AG09319 (cell line): ENCODE measurements at regions not wholly inside any gene's neighbourhood (a gene's known extent, or its start where the extent isn't known, plus 50 kb on each side); places are given as distances from the start of the nearest gene placed in this dataset.

Source experiments
- DNase-seq: peaks from one replicate; pipeline ENCODE4 v3.0.0-alpha.2; 2010; ENCODE audit warnings: low read depth; ENCODE audit errors: extremely low read depth
- TF ChIP-seq, protein P1 (sequence below): IDR thresholded peaks from 2 replicates; pipeline ENCODE4 v1.5.1; 2011; ENCODE audit warnings: low read depth, mild to moderate bottlenecking, inconsistent platforms, low read length, moderate library complexity

DNA sequence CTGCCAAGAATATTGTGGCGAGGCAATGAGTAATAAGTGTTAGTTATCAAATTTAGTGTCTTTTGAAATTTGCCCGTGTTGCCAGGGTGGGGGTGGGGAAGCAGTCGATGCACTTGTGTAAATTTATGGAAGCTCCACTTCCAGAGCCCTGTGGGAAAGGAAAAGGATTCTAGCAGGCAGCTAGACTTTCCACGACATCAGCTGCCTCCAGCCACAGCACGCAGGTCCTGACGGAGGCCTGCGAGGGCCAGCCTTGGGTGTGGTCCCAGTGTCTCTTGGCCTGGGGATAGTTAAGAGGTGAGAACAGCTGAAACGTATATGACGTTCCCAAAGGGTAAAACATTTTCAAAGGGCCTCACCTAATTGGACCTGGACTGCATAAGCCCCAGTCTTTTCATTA lies 433.0 kb downstream of the TSHZ3 start:
- DNase-seq = no peak
- TF ChIP-seq, protein P1, sequence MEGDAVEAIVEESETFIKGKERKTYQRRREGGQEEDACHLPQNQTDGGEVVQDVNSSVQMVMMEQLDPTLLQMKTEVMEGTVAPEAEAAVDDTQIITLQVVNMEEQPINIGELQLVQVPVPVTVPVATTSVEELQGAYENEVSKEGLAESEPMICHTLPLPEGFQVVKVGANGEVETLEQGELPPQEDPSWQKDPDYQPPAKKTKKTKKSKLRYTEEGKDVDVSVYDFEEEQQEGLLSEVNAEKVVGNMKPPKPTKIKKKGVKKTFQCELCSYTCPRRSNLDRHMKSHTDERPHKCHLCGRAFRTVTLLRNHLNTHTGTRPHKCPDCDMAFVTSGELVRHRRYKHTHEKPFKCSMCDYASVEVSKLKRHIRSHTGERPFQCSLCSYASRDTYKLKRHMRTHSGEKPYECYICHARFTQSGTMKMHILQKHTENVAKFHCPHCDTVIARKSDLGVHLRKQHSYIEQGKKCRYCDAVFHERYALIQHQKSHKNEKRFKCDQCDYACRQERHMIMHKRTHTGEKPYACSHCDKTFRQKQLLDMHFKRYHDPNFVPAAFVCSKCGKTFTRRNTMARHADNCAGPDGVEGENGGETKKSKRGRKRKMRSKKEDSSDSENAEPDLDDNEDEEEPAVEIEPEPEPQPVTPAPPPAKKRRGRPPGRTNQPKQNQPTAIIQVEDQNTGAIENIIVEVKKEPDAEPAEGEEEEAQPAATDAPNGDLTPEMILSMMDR = no peak

DNA sequence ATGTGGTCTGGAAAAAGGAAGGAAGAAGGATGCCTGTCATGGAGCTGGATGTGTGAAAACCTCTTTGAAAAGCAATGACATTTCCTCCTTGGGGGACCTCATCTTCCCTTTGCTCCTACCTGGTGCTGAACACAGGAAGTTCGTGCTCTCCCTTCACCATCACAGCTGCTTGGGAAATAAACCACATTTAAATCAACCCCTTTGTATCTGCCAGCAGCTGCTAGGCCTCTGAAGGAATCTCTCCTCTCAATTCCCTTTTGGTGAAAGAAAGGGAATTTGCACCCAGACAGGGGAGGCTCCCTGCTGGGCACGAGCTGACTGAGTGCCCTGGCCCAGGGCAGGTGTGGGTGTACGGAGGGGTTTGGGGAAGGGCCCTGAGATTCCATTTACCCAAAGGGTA lies 437.7 kb downstream of the TSHZ3 start:
- TF ChIP-seq, protein P1 = no peak
- no peak for DNase-seq

DNA sequence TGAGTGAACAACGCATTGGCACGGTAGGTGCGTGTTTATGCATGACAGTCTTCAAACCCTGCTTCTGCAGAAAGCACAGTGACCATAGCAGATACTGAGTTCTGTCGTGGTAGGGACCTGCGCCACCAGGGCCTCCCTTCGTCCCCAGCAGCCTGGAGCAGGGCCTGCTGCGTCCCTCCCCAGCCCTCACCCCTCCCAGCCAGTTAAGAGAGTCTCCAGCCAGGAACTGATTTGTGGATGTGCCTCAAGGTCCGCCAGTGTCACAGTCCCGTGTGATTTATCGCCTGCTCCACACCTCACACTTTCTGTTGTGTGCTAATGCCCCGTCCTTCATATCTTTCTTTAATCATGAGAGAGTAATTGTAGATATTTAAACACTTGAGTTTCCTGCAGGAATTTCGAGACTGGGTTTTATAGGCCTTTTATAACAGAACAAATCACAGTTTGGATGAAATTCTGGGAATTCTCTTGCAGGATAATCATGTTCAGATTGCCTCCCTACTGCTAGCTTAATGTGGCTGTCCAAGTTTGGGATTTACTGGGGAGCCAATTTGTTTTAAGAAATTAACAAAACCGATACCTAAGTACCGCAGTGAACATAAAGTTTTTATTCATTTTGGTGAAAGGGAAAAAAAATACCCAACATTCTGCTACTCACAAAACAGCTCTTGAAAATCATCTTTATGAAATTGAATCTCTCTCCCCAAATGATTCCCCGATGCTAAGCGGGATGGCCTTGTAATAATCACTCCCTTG lies 438.6 kb downstream of the TSHZ3 start:
- no peak for DNase-seq
- TF ChIP-seq, protein P1 = no peak

DNA sequence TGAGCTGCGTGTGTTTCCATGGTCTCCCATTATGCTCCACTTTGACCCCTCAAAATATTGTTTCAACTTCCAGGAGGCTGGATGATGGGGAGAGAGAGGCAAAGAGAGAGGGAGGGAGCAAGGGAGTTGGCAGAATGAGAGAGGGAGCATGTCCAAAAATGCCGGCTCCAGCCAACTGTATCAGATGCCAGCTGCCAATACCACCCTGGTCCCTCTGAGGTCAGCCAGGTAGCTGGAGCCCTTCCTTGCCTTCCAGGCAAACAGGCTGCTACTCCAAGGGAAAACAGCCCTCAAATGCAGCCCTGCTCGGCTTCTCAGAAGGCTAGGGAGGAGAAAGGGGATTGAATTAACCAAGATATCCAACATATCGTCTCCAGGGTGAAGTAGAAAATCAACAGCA lies 440.0 kb downstream of the TSHZ3 start:
- no peak for DNase-seq
- TF ChIP-seq, protein P1 = no peak

DNA sequence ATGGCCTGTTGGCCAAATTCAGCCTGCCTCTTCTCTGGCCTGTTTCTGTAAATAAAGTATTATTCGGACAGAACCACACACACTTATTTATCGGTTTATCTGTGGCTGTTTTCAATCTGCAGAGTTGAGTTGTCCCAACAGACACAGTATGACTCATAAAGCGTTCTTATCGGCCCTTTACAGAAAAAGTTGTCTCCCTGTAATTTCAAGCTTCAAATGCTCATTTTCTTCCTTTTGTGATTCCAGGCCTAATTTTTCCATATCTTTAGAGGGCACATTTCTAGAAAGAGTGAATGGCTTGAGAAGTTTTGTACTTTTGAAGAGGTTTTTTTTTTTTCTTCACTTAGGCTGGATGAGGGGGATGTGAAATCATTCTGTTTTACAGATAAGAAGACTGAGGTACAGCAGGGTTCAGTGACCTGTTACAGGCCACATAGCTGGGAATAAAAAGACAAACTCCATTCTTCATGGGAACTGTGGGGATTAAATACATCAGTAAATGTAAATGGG lies 440.9 kb downstream of the TSHZ3 start:
- no peak for DNase-seq

DNA sequence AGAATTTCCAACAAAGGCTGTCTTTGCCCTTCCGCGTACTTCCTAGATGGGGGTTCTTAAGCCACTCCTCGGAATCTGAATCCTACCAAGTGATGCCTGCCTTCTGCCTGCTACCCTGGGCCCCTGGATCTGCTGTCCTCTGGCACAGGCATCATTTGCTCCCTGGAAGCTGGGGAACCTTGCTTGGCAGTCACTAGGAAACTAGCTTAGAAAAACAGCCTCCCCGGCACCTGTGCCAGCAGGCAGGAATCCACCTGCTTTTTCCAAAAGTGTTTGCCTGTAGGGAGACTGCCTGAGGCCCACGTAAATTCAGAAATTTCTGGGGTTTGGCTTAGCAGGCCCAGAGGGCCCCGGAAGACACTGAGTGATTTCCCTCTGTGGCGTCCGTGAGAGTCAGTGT lies 442.4 kb downstream of the TSHZ3 start:
- DNase-seq = no peak
- TF ChIP-seq, protein P1 = no peak

More for the DNA sequence above, 440.9 kb downstream of the TSHZ3 start:
- TF ChIP-seq, protein P1 = no peak

DNA sequence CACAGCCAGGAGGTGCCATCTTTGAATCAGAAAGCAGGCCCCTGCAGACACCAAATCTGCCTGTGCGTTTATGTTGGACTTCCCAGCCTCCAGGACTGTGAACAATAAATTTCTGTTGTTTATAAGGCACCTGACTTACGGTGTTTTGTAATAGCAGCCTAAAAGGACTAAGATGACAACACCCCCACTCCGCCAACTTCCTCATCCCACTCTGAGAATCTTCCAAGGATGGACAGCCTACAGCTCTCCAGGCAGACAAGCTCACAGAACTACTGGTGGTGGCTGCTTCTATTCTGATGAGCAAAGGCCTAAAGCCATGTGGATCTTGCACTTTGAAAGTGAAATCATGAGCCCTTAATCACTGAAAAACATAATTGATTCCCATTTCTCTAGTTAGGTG lies 449.2 kb downstream of the TSHZ3 start:
- TF ChIP-seq, protein P1 = no peak
- no peak for DNase-seq
